SU-DHL-6 (cell line): ENCODE measurements at regions not wholly inside any gene's neighbourhood (a gene's known extent, or its start where the extent isn't known, plus 50 kb on each side); places are given as distances from the start of the nearest gene placed in this dataset.

ENCODE experiments used
- H2AFZ ChIP-seq: fragments of 200-600 bp; sonication (generic); 2 replicates; pipeline ENCODE4 v1.6.1; 2014; ENCODE audit warnings: low read depth, mild to moderate bottlenecking, moderate library complexity, mixed read lengths, antibody characterized with exemption, low read length; ENCODE audit not compliant: severe bottlenecking
- H3F3A ChIP-seq: fragments of 200-600 bp; shearing (Covaris generic); 2 replicates; pipeline ENCODE4 v1.6.0; 2016; ENCODE audit warnings: antibody characterized with exemption, mild to moderate bottlenecking; ENCODE audit not compliant: insufficient read depth
- H3K27ac ChIP-seq: fragments of 200-600 bp; sonication (generic); 2 replicates; pipeline ENCODE4 v1.5.1; 2016; ENCODE audit warnings: low read depth, mild to moderate bottlenecking, low read length, moderate library complexity, mixed read lengths
- H3K27me3 ChIP-seq: fragments of 200-600 bp; sonication (generic), shearing (Covaris generic); 2 replicates; pipeline ENCODE4 v1.6.0; 2014; ENCODE audit warnings: mild to moderate bottlenecking, low read length
- H3K36me3 ChIP-seq: fragments of 200-600 bp; sonication (generic); 2 replicates; pipeline ENCODE4 v1.6.1; 2014; ENCODE audit warnings: mild to moderate bottlenecking, low read length, mixed read lengths
- H3K4me2 ChIP-seq: fragments of 300-600, 200-600 bp; shearing (Covaris generic), sonication (generic); 2 replicates; pipeline ENCODE4 v1.6.0; 2014; ENCODE audit warnings: low read length, low read depth, mild to moderate bottlenecking; ENCODE audit not compliant: poor library complexity, severe bottlenecking
- H3K4me3 ChIP-seq: fragments of 200-600 bp; sonication (generic); 2 replicates; pipeline ENCODE4 v1.5.1; 2014; ENCODE audit warnings: antibody characterized with exemption, low read length, mild to moderate bottlenecking, mixed read lengths; ENCODE audit not compliant: insufficient read depth, poor library complexity, severe bottlenecking
- H3K79me2 ChIP-seq: fragments of 200-600 bp; sonication (generic); 2 replicates; pipeline ENCODE4 v1.6.1; 2014; ENCODE audit warnings: mild to moderate bottlenecking, low read length, moderate library complexity; ENCODE audit not compliant: insufficient read depth
- H3K9ac ChIP-seq: fragments of 200-600 bp; sonication (generic); 2 replicates; pipeline ENCODE4 v1.7.0; 2014; ENCODE audit warnings: mild to moderate bottlenecking, low read length
- H3K9me2 ChIP-seq: fragments of 200-600 bp; sonication (generic); replicated peaks from 2 replicates; pipeline ENCODE4 v1.6.1; 2014; ENCODE audit warnings: low read length; ENCODE audit not compliant: insufficient read depth
- H3K9me3 ChIP-seq: fragments of 200-600 bp; sonication (generic); 2 replicates; pipeline ENCODE4 v1.6.1; 2014; ENCODE audit warnings: low read length, mixed read lengths; ENCODE audit not compliant: insufficient read depth
- H4K20me1 ChIP-seq: fragments of 200-600 bp; sonication (generic); 2 replicates; pipeline ENCODE4 v1.6.1; 2014; ENCODE audit warnings: low read depth, mild to moderate bottlenecking, antibody characterized with exemption, low read length, moderate library complexity, mixed read lengths
- CTCF ChIP-seq: fragments of 200-600 bp; sonication (generic); IDR thresholded peaks from one replicate; pipeline ENCODE4 v1.5.1; 2017; ENCODE audit warnings: antibody characterized with exemption, mild to moderate bottlenecking, low read length, moderate library complexity; ENCODE audit not compliant: insufficient read depth, poor library complexity, severe bottlenecking
- EZH2phosphoT487 ChIP-seq: fragments of 200-600 bp; sonication (generic), shearing (Covaris generic); conservative IDR thresholded peaks from 2 replicates; pipeline ENCODE4 v1.6.1; 2018; ENCODE audit warnings: mild to moderate bottlenecking, antibody characterized with exemption, low read length, moderate library complexity, mixed read lengths

DNA sequence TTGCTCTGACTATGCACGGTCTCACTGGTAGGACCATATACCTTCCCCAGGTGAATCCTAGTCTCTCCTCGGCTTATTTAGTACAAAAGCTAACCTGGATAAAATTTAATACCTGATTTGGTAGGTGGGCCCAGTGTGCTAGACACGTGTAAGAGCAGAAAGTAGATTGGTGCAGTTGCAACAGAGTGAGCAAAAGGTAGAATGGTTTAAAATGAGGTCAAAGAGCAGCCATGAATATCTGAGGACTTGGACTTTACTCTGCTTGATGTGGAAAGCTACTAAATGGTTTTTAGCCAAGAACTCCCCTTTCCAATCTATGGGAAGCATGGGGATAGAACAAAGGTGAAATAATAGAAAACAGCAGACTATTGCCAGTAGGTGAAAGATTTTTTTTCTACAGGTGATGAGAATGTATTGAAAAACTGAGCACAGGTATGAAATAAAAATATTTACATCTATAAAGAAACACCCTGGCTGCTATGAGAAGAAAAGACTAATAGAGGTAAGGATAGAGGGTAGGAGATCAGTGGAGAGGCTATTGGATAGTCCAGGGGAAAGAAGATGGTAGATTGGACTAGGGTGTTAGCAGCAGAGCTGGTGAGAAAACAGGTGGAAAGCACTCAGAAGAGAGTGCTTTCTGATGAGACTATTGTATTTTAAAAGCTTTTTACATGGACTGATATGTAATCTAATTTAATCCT, 61.3 kb upstream of the BCL9 start:
- Histone ChIP-seq H3K4me2 (no peak overlapping the region), H3K27me3 (no peaks in the 10 kb centered on the region)

DNA sequence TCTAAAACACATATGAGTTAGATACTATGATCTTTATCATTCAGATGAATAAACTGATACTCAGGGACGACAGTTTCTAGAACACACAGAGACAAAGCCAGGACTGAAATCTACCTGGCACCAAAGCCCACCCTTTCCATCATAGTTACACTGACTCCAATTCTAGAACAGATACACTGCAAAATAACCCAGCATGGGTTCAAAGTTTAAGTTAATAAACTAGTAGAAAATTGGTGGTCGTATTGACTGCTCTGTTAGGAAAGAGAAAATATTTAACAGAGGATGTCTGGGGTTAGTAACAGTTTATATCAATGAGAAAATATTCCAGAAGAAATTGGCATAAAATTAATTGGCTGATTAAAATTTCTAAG, 60.8 kb upstream of the BCL9 start:
- H3K4me2 ChIP-seq: no peak overlapping the region
- no peaks in the 10 kb centered on the region for H3K27me3 ChIP-seq
- no peak for TF ChIP-seq EZH2phosphoT487
- TF ChIP-seq CTCF: no peak

More for the DNA sequence above, 61.3 kb upstream of the BCL9 start:
- Histone ChIP-seq H3K9ac (no peak overlapping the region), H3K9me3 (no peaks in the 10 kb centered on the region), H3K79me2 (no peaks in the 10 kb centered on the region), H2AFZ (no peak overlapping the region), H3K4me3 (no peak overlapping the region), H3K36me3 (no peaks in the 10 kb centered on the region), H4K20me1 (no peaks in the 10 kb centered on the region), H3F3A (no peaks in the 10 kb centered on the region), H3K9me2 (no peaks in the 10 kb centered on the region; the same call in 1 of the 2 replicates), H3K27ac (no peak overlapping the region)
- TF ChIP-seq EZH2phosphoT487 (no peak), CTCF (no peak)

GRCh38 chr1:147486876-147487656, 54.2 kb upstream of the BCL9 start:
- Histone ChIP-seq H2AFZ (no peak overlapping the region), H3K79me2 (no peaks in the 10 kb centered on the region), H3K9me3 (no peaks in the 10 kb centered on the region), H3F3A (no peaks in the 10 kb centered on the region), H4K20me1 (no peaks in the 10 kb centered on the region), H3K4me3 (no peak overlapping the region), H3K9ac (no peak overlapping the region), H3K27ac (no peak overlapping the region), H3K9me2 (no peaks in the 10 kb centered on the region), H3K4me2 (no peak overlapping the region), H3K27me3 (no peaks in the 10 kb centered on the region), H3K36me3 (no peaks in the 10 kb centered on the region)
- no peak for TF ChIP-seq CTCF
- no peak for TF ChIP-seq EZH2phosphoT487

More for the DNA sequence above, 60.8 kb upstream of the BCL9 start:
- no peaks in the 10 kb centered on the region for H3K79me2 ChIP-seq
- no peak overlapping the region for H2AFZ ChIP-seq
- H3K27ac ChIP-seq: no peak overlapping the region
- no peaks in the 10 kb centered on the region for H4K20me1 ChIP-seq
- H3K4me3 ChIP-seq: no peak overlapping the region
- H3K9ac ChIP-seq: no peak overlapping the region
- H3K9me3 ChIP-seq: no peaks in the 10 kb centered on the region
- no peaks in the 10 kb centered on the region for H3K36me3 ChIP-seq
- H3F3A ChIP-seq: no peaks in the 10 kb centered on the region
- H3K9me2 ChIP-seq: no peaks in the 10 kb centered on the region; the same call in 1 of the 2 replicates
